ENCODE measurements at regions not wholly inside any gene's neighbourhood (a gene's known extent, or its start where the extent isn't known, plus 50 kb on each side); places are given as distances from the start of the nearest gene placed in this dataset.
"Not testable (repeated sequence)": the region's sequence is repeated elsewhere in the genome, so short reads cannot be mapped to it uniquely, and the experiment has no call there.

- H3K27me3 ChIP-seq (ENCODE audit: control insufficient read depth, insufficient read depth, low read length); H3K9me3 ChIP-seq (replicated peaks; ENCODE audit: low read length); H3K4me2 ChIP-seq (ENCODE audit: low read length); H3K36me3 ChIP-seq (ENCODE audit: insufficient read depth, low read length); H3K4me1 ChIP-seq (ENCODE audit: control insufficient read depth, insufficient read depth, low read length); H3K4me3 ChIP-seq (ENCODE audit: low read length); H3K9ac ChIP-seq (ENCODE audit: low read depth, low read length): not testable (repeated sequence)
Measured at GRCh38 chr1:144066071-144066813, 94.5 kb upstream of the FAM72C start.

GRCh38 chr1:144065299-144066060 is 93.7 kb upstream of the FAM72C start:
- H3K4me1 ChIP-seq (ENCODE audit: control insufficient read depth, insufficient read depth, low read length); H3K27me3 ChIP-seq (ENCODE audit: control insufficient read depth, insufficient read depth, low read length); H3K9ac ChIP-seq (ENCODE audit: low read depth, low read length); H3K4me2 ChIP-seq (ENCODE audit: low read length); H3K9me3 ChIP-seq (replicated peaks; ENCODE audit: low read length); H3K36me3 ChIP-seq (ENCODE audit: insufficient read depth, low read length); H3K4me3 ChIP-seq (ENCODE audit: low read length): not testable (repeated sequence)

GRCh38 chr1:144049365-144049764 is 77.6 kb upstream of the FAM72C start:
- H3K9me3 ChIP-seq (replicated peaks; ENCODE audit: low read length); H3K9ac ChIP-seq (ENCODE audit: low read depth, low read length); H3K4me2 ChIP-seq (ENCODE audit: low read length); H3K36me3 ChIP-seq (ENCODE audit: insufficient read depth, low read length); H3K27me3 ChIP-seq (ENCODE audit: control insufficient read depth, insufficient read depth, low read length); H3K4me3 ChIP-seq (ENCODE audit: low read length); H3K4me1 ChIP-seq (ENCODE audit: control insufficient read depth, insufficient read depth, low read length): not testable (repeated sequence)

GRCh38 chr1:144046645-144047044 is 74.9 kb upstream of the FAM72C start:
- H3K4me2 ChIP-seq (ENCODE audit: low read length); H3K9ac ChIP-seq (ENCODE audit: low read depth, low read length); H3K27me3 ChIP-seq (ENCODE audit: control insufficient read depth, insufficient read depth, low read length); H3K4me3 ChIP-seq (ENCODE audit: low read length); H3K4me1 ChIP-seq (ENCODE audit: control insufficient read depth, insufficient read depth, low read length); H3K36me3 ChIP-seq (ENCODE audit: insufficient read depth, low read length); H3K9me3 ChIP-seq (replicated peaks; ENCODE audit: low read length): not testable (repeated sequence)

GRCh38 chr1:144045751-144046546 is 74.2 kb upstream of the FAM72C start:
- H3K36me3 ChIP-seq (ENCODE audit: insufficient read depth, low read length); H3K9ac ChIP-seq (ENCODE audit: low read depth, low read length); H3K4me1 ChIP-seq (ENCODE audit: control insufficient read depth, insufficient read depth, low read length); H3K27me3 ChIP-seq (ENCODE audit: control insufficient read depth, insufficient read depth, low read length); H3K4me3 ChIP-seq (ENCODE audit: low read length); H3K9me3 ChIP-seq (replicated peaks; ENCODE audit: low read length); H3K4me2 ChIP-seq (ENCODE audit: low read length): not testable (repeated sequence)

GRCh38 chr1:144042251-144042650 is 70.5 kb upstream of the FAM72C start:
- not testable (repeated sequence) for H3K4me2 ChIP-seq (ENCODE audit: low read length); H3K4me3 ChIP-seq (ENCODE audit: low read length); H3K36me3 ChIP-seq (ENCODE audit: insufficient read depth, low read length); H3K27me3 ChIP-seq (ENCODE audit: control insufficient read depth, insufficient read depth, low read length); H3K9ac ChIP-seq (ENCODE audit: low read depth, low read length); H3K4me1 ChIP-seq (ENCODE audit: control insufficient read depth, insufficient read depth, low read length); H3K9me3 ChIP-seq (replicated peaks; ENCODE audit: low read length)

- not testable (repeated sequence) for H3K4me2 ChIP-seq (ENCODE audit: low read length); H3K27me3 ChIP-seq (ENCODE audit: control insufficient read depth, insufficient read depth, low read length); H3K9ac ChIP-seq (ENCODE audit: low read depth, low read length); H3K9me3 ChIP-seq (replicated peaks; ENCODE audit: low read length); H3K4me3 ChIP-seq (ENCODE audit: low read length); H3K36me3 ChIP-seq (ENCODE audit: insufficient read depth, low read length); H3K4me1 ChIP-seq (ENCODE audit: control insufficient read depth, insufficient read depth, low read length)
Measured at GRCh38 chr1:144040293-144040692, 68.5 kb upstream of the FAM72C start.

- not testable (repeated sequence) for H3K4me3 ChIP-seq (ENCODE audit: low read length); H3K9ac ChIP-seq (ENCODE audit: low read depth, low read length); H3K9me3 ChIP-seq (replicated peaks; ENCODE audit: low read length); H3K36me3 ChIP-seq (ENCODE audit: insufficient read depth, low read length); H3K27me3 ChIP-seq (ENCODE audit: control insufficient read depth, insufficient read depth, low read length); H3K4me1 ChIP-seq (ENCODE audit: control insufficient read depth, insufficient read depth, low read length); H3K4me2 ChIP-seq (ENCODE audit: low read length)
Measured at GRCh38 chr1:144034045-144034444, 62.3 kb upstream of the FAM72C start.

- H3K4me1 ChIP-seq (ENCODE audit: control insufficient read depth, insufficient read depth, low read length); H3K9ac ChIP-seq (ENCODE audit: low read depth, low read length); H3K27me3 ChIP-seq (ENCODE audit: control insufficient read depth, insufficient read depth, low read length); H3K36me3 ChIP-seq (ENCODE audit: insufficient read depth, low read length); H3K9me3 ChIP-seq (replicated peaks; ENCODE audit: low read length); H3K4me2 ChIP-seq (ENCODE audit: low read length); H3K4me3 ChIP-seq (ENCODE audit: low read length): not testable (repeated sequence)
Measured at GRCh38 chr1:144031550-144031949, 59.8 kb upstream of the FAM72C start.

- not testable (repeated sequence) for H3K4me1 ChIP-seq (ENCODE audit: control insufficient read depth, insufficient read depth, low read length)
Measured at GRCh38 chr1:144026022-144026421, 54.2 kb upstream of the FAM72C start.

GRCh38 chr1:144021690-144022384 is 50.1 kb upstream of the FAM72C start:
- not testable (repeated sequence) for H3K27me3 ChIP-seq (ENCODE audit: control insufficient read depth, insufficient read depth, low read length); H3K9ac ChIP-seq (ENCODE audit: low read depth, low read length); H3K4me1 ChIP-seq (ENCODE audit: control insufficient read depth, insufficient read depth, low read length); H3K4me2 ChIP-seq (ENCODE audit: low read length); H3K9me3 ChIP-seq (replicated peaks; ENCODE audit: low read length); H3K36me3 ChIP-seq (ENCODE audit: insufficient read depth, low read length); H3K4me3 ChIP-seq (ENCODE audit: low read length)

More at GRCh38 chr1:144026022-144026421, 54.2 kb upstream of the FAM72C start:
- not testable (repeated sequence) for H3K9me3 ChIP-seq (replicated peaks; ENCODE audit: low read length); H3K4me3 ChIP-seq (ENCODE audit: low read length); H3K9ac ChIP-seq (ENCODE audit: low read depth, low read length); H3K4me2 ChIP-seq (ENCODE audit: low read length); H3K27me3 ChIP-seq (ENCODE audit: control insufficient read depth, insufficient read depth, low read length); H3K36me3 ChIP-seq (ENCODE audit: insufficient read depth, low read length)

All from skeletal muscle satellite cell (primary cell).